ENCODE measurements at regions not wholly inside any gene's neighbourhood (a gene's known extent, or its start where the extent isn't known, plus 50 kb on each side); places are given as distances from the start of the nearest gene placed in this dataset.

GRCh38 chr9:79301551-79302391 lies 270.0 kb upstream of the TLE4 start:
- DNase-seq: no peak

- DNase-seq: no peak
Measured at GRCh38 chr9:79302569-79302968, 269.2 kb upstream of the TLE4 start.

- DNase-seq: no peak
Measured at GRCh38 chr9:79308012-79308411, 263.8 kb upstream of the TLE4 start.

GRCh38 chr9:79312686-79313421 lies 258.9 kb upstream of the TLE4 start:
- DNase-seq: no peak

GRCh38 chr9:79325501-79325900 lies 246.3 kb upstream of the TLE4 start:
- no peak for DNase-seq

GRCh38 chr9:79329861-79330260 lies 241.9 kb upstream of the TLE4 start:
- DNase-seq: no peak

GRCh38 chr9:79334001-79334400 lies 237.8 kb upstream of the TLE4 start:
- DNase-seq: no peak

- DNase-seq: no peak
Measured at GRCh38 chr9:79334711-79335110, 237.1 kb upstream of the TLE4 start.

- no peak for DNase-seq
Measured at GRCh38 chr9:79335987-79336386, 235.8 kb upstream of the TLE4 start.

GRCh38 chr9:79341561-79341960 lies 230.2 kb upstream of the TLE4 start:
- DNase-seq: no peak

GRCh38 chr9:79346350-79347020 lies 225.3 kb upstream of the TLE4 start:
- no peak for DNase-seq

GRCh38 chr9:79352322-79352721 lies 219.4 kb upstream of the TLE4 start:
- no peak for DNase-seq

- DNase-seq: no peak
Measured at GRCh38 chr9:79353856-79354520, 217.8 kb upstream of the TLE4 start.

- DNase-seq: no peak
Measured at GRCh38 chr9:79357194-79357593, 214.6 kb upstream of the TLE4 start.

- DNase-seq: peak; percentile 31
Measured at GRCh38 chr9:79357616-79358015, 214.1 kb upstream of the TLE4 start.

- DNase-seq: no peak
Measured at GRCh38 chr9:79360387-79361347, 211.1 kb upstream of the TLE4 start.

GRCh38 chr9:79362100-79363081 lies 209.4 kb upstream of the TLE4 start:
- DNase-seq: no peak

GRCh38 chr9:79369676-79370075 lies 202.1 kb upstream of the TLE4 start:
- DNase-seq: no peak

GRCh38 chr9:79371301-79371700 lies 200.5 kb upstream of the TLE4 start:
- no peak for DNase-seq

- DNase-seq: no peak
Measured at GRCh38 chr9:79371948-79372555, 199.7 kb upstream of the TLE4 start.
